ENCODE measurements at regions not wholly inside any gene's neighbourhood (a gene's known extent, or its start where the extent isn't known, plus 50 kb on each side); places are given as distances from the start of the nearest gene placed in this dataset.

DNA sequence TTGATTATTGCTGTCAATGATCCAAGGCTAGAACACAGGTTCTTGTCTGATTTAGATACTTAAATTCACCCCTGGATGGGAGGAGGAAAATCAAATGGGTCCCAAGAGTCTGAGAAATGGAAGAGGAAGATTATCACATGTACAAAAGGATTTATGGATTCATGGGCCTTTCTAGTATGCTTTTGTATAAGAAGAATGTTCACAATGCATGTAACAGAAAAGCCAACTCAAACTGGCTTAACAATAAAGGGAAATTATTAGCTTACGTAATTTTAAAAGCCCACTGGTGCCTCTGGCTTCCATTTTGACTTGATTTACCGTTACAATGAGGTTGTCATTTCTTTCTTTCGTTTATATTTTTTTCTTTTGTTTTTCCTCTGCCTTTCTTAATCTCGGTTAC lies 782.5 kb upstream of the GRM7 start:
- no peak overlapping the region for H3K4me3 ChIP-seq (ENCODE audit: low read depth in 1 of 2, low read length in 2 of 2)
- no peaks in the 10 kb centered on the region for H3K9me3 ChIP-seq (ENCODE audit: control insufficient read depth in 1 of 2, low read length in 2 of 2)
- H3K27ac ChIP-seq (ENCODE audit: low read length), result no peak overlapping the region
- no peaks in the 10 kb centered on the region for H3K36me3 ChIP-seq (ENCODE audit: control insufficient read depth in 1 of 2, insufficient read depth in 2 of 2, low read length in 2 of 2)
- no peaks in the 10 kb centered on the region for H3K27me3 ChIP-seq (ENCODE audit: low read depth, low read length)
- no peaks in the 10 kb centered on the region for H3K4me1 ChIP-seq (ENCODE audit: control insufficient read depth in 1 of 2, insufficient read depth in 2 of 2, low read length in 2 of 2)

DNA sequence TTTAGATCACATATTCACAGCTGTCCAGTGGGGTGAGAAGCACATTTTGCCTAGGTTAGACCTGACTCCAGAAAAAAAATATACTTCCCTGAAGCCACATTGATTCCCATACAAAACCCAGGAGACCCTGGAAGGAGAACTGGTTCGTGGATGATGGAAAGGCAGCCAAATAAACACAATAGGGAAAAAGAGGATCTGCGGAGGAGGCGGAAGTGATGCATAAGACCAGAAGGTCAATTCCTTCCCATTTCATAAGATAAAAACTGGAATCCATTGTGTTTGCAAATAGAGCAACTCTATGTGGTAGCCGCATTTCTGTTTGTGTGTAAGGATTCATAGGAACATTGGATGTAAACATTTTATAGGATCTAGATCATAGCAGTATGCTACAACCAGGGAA lies 781.9 kb upstream of the GRM7 start:
- Histone ChIP-seq H3K36me3 (ENCODE audit: control insufficient read depth in 1 of 2, insufficient read depth in 2 of 2, low read length in 2 of 2) (no peaks in the 10 kb centered on the region), H3K27ac (ENCODE audit: low read length) (no peak overlapping the region), H3K4me3 (ENCODE audit: low read depth in 1 of 2, low read length in 2 of 2) (no peak overlapping the region), H3K27me3 (ENCODE audit: low read depth, low read length) (no peaks in the 10 kb centered on the region), H3K4me1 (ENCODE audit: control insufficient read depth in 1 of 2, insufficient read depth in 2 of 2, low read length in 2 of 2) (no peaks in the 10 kb centered on the region), H3K9me3 (ENCODE audit: control insufficient read depth in 1 of 2, low read length in 2 of 2) (no peaks in the 10 kb centered on the region)

DNA sequence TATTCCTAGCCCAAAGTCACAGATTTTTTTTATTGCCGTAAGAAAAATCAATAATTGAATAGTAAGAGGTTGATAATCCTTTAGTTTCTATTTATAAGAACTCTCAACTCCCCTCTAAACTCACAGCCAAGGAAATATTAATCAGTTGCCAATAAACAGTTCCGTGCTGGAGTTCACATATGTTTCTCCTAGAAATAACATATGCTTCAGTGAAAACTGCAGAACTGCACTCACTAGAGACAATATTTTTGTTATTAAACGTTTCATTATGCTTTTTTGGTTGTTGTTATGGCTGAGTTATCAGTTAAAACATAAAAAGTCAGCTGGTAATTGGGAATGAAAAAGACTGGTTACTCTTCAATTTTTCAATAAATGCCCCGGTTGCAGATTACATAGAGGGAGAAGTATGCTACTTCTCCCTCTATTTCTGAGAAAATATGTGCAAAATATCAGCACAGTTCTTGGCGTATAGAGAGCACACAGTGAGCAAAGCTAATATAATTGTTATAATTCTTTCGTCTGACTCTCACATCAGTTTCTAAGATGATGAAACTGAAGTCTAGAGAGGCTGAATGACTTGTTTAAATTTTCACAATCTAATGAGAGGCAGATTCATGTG lies 781.2 kb upstream of the GRM7 start:
- Histone ChIP-seq H3K27me3 (ENCODE audit: low read depth, low read length) (no peaks in the 10 kb centered on the region), H3K4me1 (ENCODE audit: control insufficient read depth in 1 of 2, insufficient read depth in 2 of 2, low read length in 2 of 2) (no peaks in the 10 kb centered on the region), H3K36me3 (ENCODE audit: control insufficient read depth in 1 of 2, insufficient read depth in 2 of 2, low read length in 2 of 2) (no peaks in the 10 kb centered on the region), H3K4me3 (ENCODE audit: low read depth in 1 of 2, low read length in 2 of 2) (no peak overlapping the region), H3K9me3 (ENCODE audit: control insufficient read depth in 1 of 2, low read length in 2 of 2) (no peaks in the 10 kb centered on the region), H3K27ac (ENCODE audit: low read length) (no peak overlapping the region)

GRCh38 chr3:6088433-6088832 lies 772.5 kb upstream of the GRM7 start:
- Histone ChIP-seq H3K9me3 (ENCODE audit: control insufficient read depth in 1 of 2, low read length in 2 of 2) (no peaks in the 10 kb centered on the region), H3K36me3 (ENCODE audit: control insufficient read depth in 1 of 2, insufficient read depth in 2 of 2, low read length in 2 of 2) (no peaks in the 10 kb centered on the region), H3K27me3 (ENCODE audit: low read depth, low read length) (no peaks in the 10 kb centered on the region), H3K27ac (ENCODE audit: low read length) (no peak overlapping the region), H3K4me1 (ENCODE audit: control insufficient read depth in 1 of 2, insufficient read depth in 2 of 2, low read length in 2 of 2) (no peaks in the 10 kb centered on the region), H3K4me3 (ENCODE audit: low read depth in 1 of 2, low read length in 2 of 2) (no peak overlapping the region)

DNA sequence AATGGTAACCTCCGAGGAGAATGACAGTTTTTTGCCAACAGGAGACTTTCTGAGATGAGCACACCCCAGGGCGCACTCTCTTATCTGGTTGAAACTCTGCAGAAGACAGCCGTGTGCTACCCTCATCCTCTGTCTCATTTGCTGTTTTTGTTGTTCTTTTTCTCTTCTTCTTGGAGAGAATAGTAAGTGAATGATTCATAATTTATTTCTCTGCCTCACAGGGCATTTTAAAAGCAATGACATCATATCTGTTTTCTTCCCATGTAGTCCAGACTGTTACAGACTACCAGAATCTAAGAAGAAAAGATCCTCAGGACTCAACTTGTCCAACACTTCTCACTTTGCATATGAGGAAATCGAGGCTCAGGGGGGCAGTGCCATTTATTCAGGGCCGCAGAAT lies 771.1 kb upstream of the GRM7 start:
- H3K9me3 ChIP-seq (ENCODE audit: control insufficient read depth in 1 of 2, low read length in 2 of 2), result no peaks in the 10 kb centered on the region
- no peaks in the 10 kb centered on the region for H3K36me3 ChIP-seq (ENCODE audit: control insufficient read depth in 1 of 2, insufficient read depth in 2 of 2, low read length in 2 of 2)
- H3K27ac ChIP-seq (ENCODE audit: low read length), result no peak overlapping the region
- no peaks in the 10 kb centered on the region for H3K4me1 ChIP-seq (ENCODE audit: control insufficient read depth in 1 of 2, insufficient read depth in 2 of 2, low read length in 2 of 2)
- no peak overlapping the region for H3K4me3 ChIP-seq (ENCODE audit: low read depth in 1 of 2, low read length in 2 of 2)
- no peaks in the 10 kb centered on the region for H3K27me3 ChIP-seq (ENCODE audit: low read depth, low read length)

- H3K9me3 ChIP-seq (ENCODE audit: control insufficient read depth in 1 of 2, low read length in 2 of 2), result no peaks in the 10 kb centered on the region
- no peaks in the 10 kb centered on the region for H3K36me3 ChIP-seq (ENCODE audit: control insufficient read depth in 1 of 2, insufficient read depth in 2 of 2, low read length in 2 of 2)
- H3K4me3 ChIP-seq (ENCODE audit: low read depth in 1 of 2, low read length in 2 of 2), result no peak overlapping the region
Observed at GRCh38 chr3:6091262-6091661, 769.7 kb upstream of the GRM7 start.

DNA sequence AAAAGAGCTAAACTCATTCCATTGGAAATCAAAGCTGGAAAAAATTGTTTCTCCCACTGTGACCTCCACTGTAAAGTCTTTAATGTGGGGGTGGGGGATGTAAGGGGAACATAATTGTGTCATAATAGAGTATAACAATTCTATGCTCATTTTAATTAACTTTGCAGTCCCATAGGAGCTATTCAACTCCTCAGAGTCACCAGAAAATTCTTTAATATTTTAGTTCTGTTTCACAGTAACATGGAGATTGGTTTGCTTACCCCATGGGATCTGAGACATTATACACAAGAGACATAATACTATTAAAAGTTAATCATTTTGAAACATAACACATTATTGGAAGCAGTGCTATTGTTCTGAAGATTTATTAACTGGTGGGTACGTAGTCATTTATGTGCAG lies 765.9 kb upstream of the GRM7 start:
- Histone ChIP-seq H3K27me3 (ENCODE audit: low read depth, low read length) (no peaks in the 10 kb centered on the region), H3K27ac (ENCODE audit: low read length) (no peak overlapping the region)

More at GRCh38 chr3:6091262-6091661, 769.7 kb upstream of the GRM7 start:
- Histone ChIP-seq H3K4me1 (ENCODE audit: control insufficient read depth in 1 of 2, insufficient read depth in 2 of 2, low read length in 2 of 2) (no peaks in the 10 kb centered on the region), H3K27me3 (ENCODE audit: low read depth, low read length) (no peaks in the 10 kb centered on the region), H3K27ac (ENCODE audit: low read length) (no peak overlapping the region)

GRCh38 chr3:6097021-6097420 lies 763.9 kb upstream of the GRM7 start:
- H3K4me3 ChIP-seq (ENCODE audit: low read depth in 1 of 2, low read length in 2 of 2), result no peak overlapping the region
- H3K36me3 ChIP-seq (ENCODE audit: control insufficient read depth in 1 of 2, insufficient read depth in 2 of 2, low read length in 2 of 2), result no peaks in the 10 kb centered on the region
- no peaks in the 10 kb centered on the region for H3K9me3 ChIP-seq (ENCODE audit: control insufficient read depth in 1 of 2, low read length in 2 of 2)
- no peaks in the 10 kb centered on the region for H3K4me1 ChIP-seq (ENCODE audit: control insufficient read depth in 1 of 2, insufficient read depth in 2 of 2, low read length in 2 of 2)
- H3K27me3 ChIP-seq (ENCODE audit: low read depth, low read length), result no peaks in the 10 kb centered on the region
- H3K27ac ChIP-seq (ENCODE audit: low read length), result no peak overlapping the region

More for the DNA sequence above, 765.9 kb upstream of the GRM7 start:
- H3K9me3 ChIP-seq (ENCODE audit: control insufficient read depth in 1 of 2, low read length in 2 of 2), result no peaks in the 10 kb centered on the region
- H3K4me1 ChIP-seq (ENCODE audit: control insufficient read depth in 1 of 2, insufficient read depth in 2 of 2, low read length in 2 of 2), result no peaks in the 10 kb centered on the region
- H3K36me3 ChIP-seq (ENCODE audit: control insufficient read depth in 1 of 2, insufficient read depth in 2 of 2, low read length in 2 of 2), result no peaks in the 10 kb centered on the region
- no peak overlapping the region for H3K4me3 ChIP-seq (ENCODE audit: low read depth in 1 of 2, low read length in 2 of 2)

GRCh38 chr3:6097556-6097955 lies 763.4 kb upstream of the GRM7 start:
- H3K27me3 ChIP-seq (ENCODE audit: low read depth, low read length), result no peaks in the 10 kb centered on the region
- no peak overlapping the region for H3K4me3 ChIP-seq (ENCODE audit: low read depth in 1 of 2, low read length in 2 of 2)
- H3K9me3 ChIP-seq (ENCODE audit: control insufficient read depth in 1 of 2, low read length in 2 of 2), result no peaks in the 10 kb centered on the region
- no peak overlapping the region for H3K27ac ChIP-seq (ENCODE audit: low read length)
- no peaks in the 10 kb centered on the region for H3K4me1 ChIP-seq (ENCODE audit: control insufficient read depth in 1 of 2, insufficient read depth in 2 of 2, low read length in 2 of 2)
- H3K36me3 ChIP-seq (ENCODE audit: control insufficient read depth in 1 of 2, insufficient read depth in 2 of 2, low read length in 2 of 2), result no peaks in the 10 kb centered on the region

- no peaks in the 10 kb centered on the region for H3K36me3 ChIP-seq (ENCODE audit: control insufficient read depth in 1 of 2, insufficient read depth in 2 of 2, low read length in 2 of 2)
- H3K4me1 ChIP-seq (ENCODE audit: control insufficient read depth in 1 of 2, insufficient read depth in 2 of 2, low read length in 2 of 2), result no peaks in the 10 kb centered on the region
- no peak overlapping the region for H3K27ac ChIP-seq (ENCODE audit: low read length)
- no peaks in the 10 kb centered on the region for H3K9me3 ChIP-seq (ENCODE audit: control insufficient read depth in 1 of 2, low read length in 2 of 2)
- H3K4me3 ChIP-seq (ENCODE audit: low read depth in 1 of 2, low read length in 2 of 2), result no peak overlapping the region
- H3K27me3 ChIP-seq (ENCODE audit: low read depth, low read length), result no peaks in the 10 kb centered on the region
Observed at GRCh38 chr3:6098516-6099157, 762.3 kb upstream of the GRM7 start.

DNA sequence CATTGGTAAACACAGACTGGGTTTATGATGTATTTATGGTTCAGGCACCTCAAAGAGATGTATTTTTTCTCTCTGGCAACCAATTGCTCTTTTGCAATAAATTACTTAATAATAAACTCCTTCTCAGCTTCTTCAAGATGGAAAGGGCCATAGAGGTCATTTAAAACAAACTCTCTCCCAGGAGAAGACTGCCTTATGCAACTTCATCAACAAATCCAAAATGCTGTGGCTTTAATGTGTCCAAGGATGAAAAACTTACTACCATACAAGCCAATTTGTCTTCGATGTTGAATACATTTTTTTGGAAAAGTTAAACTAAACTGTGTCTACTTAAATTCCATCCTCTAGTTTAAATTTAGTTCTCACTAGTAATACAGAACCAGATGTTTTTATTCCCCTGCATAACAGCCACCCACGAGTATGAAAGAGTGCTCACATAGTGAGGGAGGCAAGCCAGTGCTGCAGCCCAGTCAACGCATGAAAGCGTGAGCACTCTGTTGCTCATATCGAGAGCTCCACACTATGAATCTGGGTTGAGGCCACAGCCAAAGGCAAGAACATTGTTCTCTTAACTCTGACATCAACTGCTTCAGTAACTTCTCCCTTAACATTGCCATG lies 761.3 kb upstream of the GRM7 start:
- H3K36me3 ChIP-seq (ENCODE audit: control insufficient read depth in 1 of 2, insufficient read depth in 2 of 2, low read length in 2 of 2), result no peaks in the 10 kb centered on the region
- no peak overlapping the region for H3K27ac ChIP-seq (ENCODE audit: low read length)
- no peaks in the 10 kb centered on the region for H3K4me1 ChIP-seq (ENCODE audit: control insufficient read depth in 1 of 2, insufficient read depth in 2 of 2, low read length in 2 of 2)
- H3K4me3 ChIP-seq (ENCODE audit: low read depth in 1 of 2, low read length in 2 of 2), result no peak overlapping the region
- H3K27me3 ChIP-seq (ENCODE audit: low read depth, low read length), result no peaks in the 10 kb centered on the region
- no peaks in the 10 kb centered on the region for H3K9me3 ChIP-seq (ENCODE audit: control insufficient read depth in 1 of 2, low read length in 2 of 2)
